OCI-LY1 (cell line): ENCODE measurements at regions not wholly inside any gene's neighbourhood (a gene's known extent, or its start where the extent isn't known, plus 50 kb on each side); places are given as distances from the start of the nearest gene placed in this dataset.

Source experiments
- H2AFZ ChIP-seq: fragments of 200-600 bp; sonication (generic), shearing (Covaris generic); 2 replicates; pipeline ENCODE4 v1.6.0; 2014; ENCODE audit warnings: antibody characterized with exemption, mild to moderate bottlenecking, low read length
- H3F3A ChIP-seq: fragments of 200-600 bp; sonication (generic), shearing (Covaris generic); 2 replicates; pipeline ENCODE4 v1.6.0; 2014; ENCODE audit warnings: mild to moderate bottlenecking, antibody characterized with exemption, low read length, moderate library complexity; ENCODE audit not compliant: insufficient read depth
- H3K27ac ChIP-seq: fragments of 200-600 bp; sonication (generic); 2 replicates; pipeline ENCODE4 v1.5.1; 2014; ENCODE audit warnings: low read length, mixed run types, mild to moderate bottlenecking, low read depth; ENCODE audit not compliant: poor library complexity, severe bottlenecking
- H3K27me3 ChIP-seq: fragments of 200-600 bp; sonication (generic); 2 replicates; pipeline ENCODE4 v1.6.0; 2014; ENCODE audit warnings: antibody characterized with exemption, mild to moderate bottlenecking, low read length, moderate library complexity; ENCODE audit not compliant: insufficient read depth
- H3K36me3 ChIP-seq: fragments of 200-600 bp; sonication (generic); 2 replicates; pipeline ENCODE4 v1.6.1; 2014; ENCODE audit warnings: mild to moderate bottlenecking, antibody characterized with exemption, low read length, moderate library complexity, mixed read lengths; ENCODE audit not compliant: insufficient read depth
- H3K4me1 ChIP-seq: fragments of 200-600 bp; sonication (generic); 2 replicates; pipeline ENCODE4 v1.5.1; 2014; ENCODE audit warnings: mild to moderate bottlenecking, low read length, moderate library complexity; ENCODE audit not compliant: insufficient read depth, severe bottlenecking
- H3K4me2 ChIP-seq: fragments of 200-600 bp; sonication (generic), shearing (Covaris generic); 2 replicates; pipeline ENCODE4 v1.6.1; 2014; ENCODE audit warnings: low read length
- H3K4me3 ChIP-seq: fragments of 200-600 bp; sonication (generic); 2 replicates; pipeline ENCODE4 v1.5.1; 2014; ENCODE audit warnings: low read length, low read depth, mild to moderate bottlenecking, mixed read lengths; ENCODE audit not compliant: poor library complexity, severe bottlenecking
- H3K79me2 ChIP-seq: fragments of 200-600 bp; shearing (Covaris generic); 2 replicates; pipeline ENCODE4 v1.6.1; 2016; ENCODE audit warnings: mixed run types, low read length, mixed read lengths; ENCODE audit not compliant: insufficient read depth
- H3K9ac ChIP-seq: fragments of 200-600 bp; sonication (generic), shearing (Covaris generic); 2 replicates; pipeline ENCODE4 v1.6.1; 2014; ENCODE audit warnings: mild to moderate bottlenecking, low read length, mixed read lengths
- H3K9me2 ChIP-seq: fragments of 200-600 bp; sonication (generic), shearing (Covaris generic); 2 replicates; pipeline ENCODE4 v1.6.1; 2014; ENCODE audit warnings: low read depth, mild to moderate bottlenecking, low read length, mixed read lengths
- H3K9me3 ChIP-seq: fragments of 200-600 bp; shearing (Covaris generic); 2 replicates; pipeline ENCODE4 v1.6.1; 2014; ENCODE audit warnings: low read length, mixed read lengths
- H4K20me1 ChIP-seq: fragments of 200-600 bp; sonication (generic), shearing (Covaris generic); 2 replicates; pipeline ENCODE4 v1.6.0; 2016; ENCODE audit warnings: mild to moderate bottlenecking, low read length; ENCODE audit not compliant: insufficient read depth
- EZH2 ChIP-seq: fragments of 200-600 bp; sonication (generic), shearing (Covaris generic); IDR thresholded peaks from 2 replicates; pipeline ENCODE4 v1.8.0; 2017; ENCODE audit warnings: borderline replicate concordance, mixed run types, mild to moderate bottlenecking, antibody characterized with exemption, low read length, moderate library complexity, mixed read lengths
- TF ChIP-seq, protein P1 (sequence below): fragments of 200-600 bp; sonication (generic), shearing (Covaris generic); IDR thresholded peaks from 2 replicates; pipeline ENCODE4 v1.5.1; 2017; ENCODE audit warnings: mild to moderate bottlenecking, antibody characterized with exemption, low read length, moderate library complexity, mixed read lengths

DNA sequence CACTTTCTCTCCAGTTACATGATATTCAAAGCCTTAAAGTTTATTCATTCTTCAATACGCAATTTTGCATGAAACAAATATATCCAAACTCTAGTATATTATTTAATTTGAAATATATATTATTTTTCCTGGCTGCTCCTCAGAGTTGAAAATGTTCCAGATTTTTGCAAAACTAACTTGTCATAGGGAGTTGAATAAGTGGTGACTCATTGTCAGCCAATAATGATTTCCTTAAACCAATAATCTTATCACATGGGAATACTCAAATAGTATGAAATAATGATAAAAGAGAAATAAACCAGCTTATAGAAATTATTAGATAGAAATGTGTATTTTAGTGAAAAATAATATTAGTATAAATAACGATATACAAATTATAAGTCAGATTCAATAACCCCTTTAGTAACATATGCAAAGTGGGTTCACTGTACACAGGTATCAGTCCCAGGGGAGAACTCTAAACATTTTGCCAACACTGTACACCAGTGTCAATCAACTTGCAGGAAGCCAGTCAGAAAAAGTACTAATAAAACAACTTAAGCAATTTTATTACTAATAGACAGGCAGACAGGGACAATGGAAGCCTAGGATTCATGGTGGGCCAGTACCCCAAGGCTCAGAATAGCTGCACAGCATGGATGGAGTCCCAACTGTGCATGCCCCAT is 222.6 kb upstream of the KLHL1 start:
- Histone ChIP-seq H3K9ac (no peak overlapping the region), H3K9me3 (no peaks in the 10 kb centered on the region), H3K79me2 (no peaks in the 10 kb centered on the region), H2AFZ (no peak overlapping the region), H4K20me1 (no peaks in the 10 kb centered on the region), H3K27me3 (no peaks in the 10 kb centered on the region), H3K36me3 (no peaks in the 10 kb centered on the region), H3K9me2 (no peaks in the 10 kb centered on the region), H3K4me3 (no peak overlapping the region), H3K4me2 (no peak overlapping the region), H3K4me1 (no peaks in the 10 kb centered on the region), H3K27ac (no peak overlapping the region), H3F3A (no peaks in the 10 kb centered on the region)
- TF ChIP-seq EZH2, result no peak
- TF ChIP-seq, protein P1, sequence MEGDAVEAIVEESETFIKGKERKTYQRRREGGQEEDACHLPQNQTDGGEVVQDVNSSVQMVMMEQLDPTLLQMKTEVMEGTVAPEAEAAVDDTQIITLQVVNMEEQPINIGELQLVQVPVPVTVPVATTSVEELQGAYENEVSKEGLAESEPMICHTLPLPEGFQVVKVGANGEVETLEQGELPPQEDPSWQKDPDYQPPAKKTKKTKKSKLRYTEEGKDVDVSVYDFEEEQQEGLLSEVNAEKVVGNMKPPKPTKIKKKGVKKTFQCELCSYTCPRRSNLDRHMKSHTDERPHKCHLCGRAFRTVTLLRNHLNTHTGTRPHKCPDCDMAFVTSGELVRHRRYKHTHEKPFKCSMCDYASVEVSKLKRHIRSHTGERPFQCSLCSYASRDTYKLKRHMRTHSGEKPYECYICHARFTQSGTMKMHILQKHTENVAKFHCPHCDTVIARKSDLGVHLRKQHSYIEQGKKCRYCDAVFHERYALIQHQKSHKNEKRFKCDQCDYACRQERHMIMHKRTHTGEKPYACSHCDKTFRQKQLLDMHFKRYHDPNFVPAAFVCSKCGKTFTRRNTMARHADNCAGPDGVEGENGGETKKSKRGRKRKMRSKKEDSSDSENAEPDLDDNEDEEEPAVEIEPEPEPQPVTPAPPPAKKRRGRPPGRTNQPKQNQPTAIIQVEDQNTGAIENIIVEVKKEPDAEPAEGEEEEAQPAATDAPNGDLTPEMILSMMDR, result no peak

DNA sequence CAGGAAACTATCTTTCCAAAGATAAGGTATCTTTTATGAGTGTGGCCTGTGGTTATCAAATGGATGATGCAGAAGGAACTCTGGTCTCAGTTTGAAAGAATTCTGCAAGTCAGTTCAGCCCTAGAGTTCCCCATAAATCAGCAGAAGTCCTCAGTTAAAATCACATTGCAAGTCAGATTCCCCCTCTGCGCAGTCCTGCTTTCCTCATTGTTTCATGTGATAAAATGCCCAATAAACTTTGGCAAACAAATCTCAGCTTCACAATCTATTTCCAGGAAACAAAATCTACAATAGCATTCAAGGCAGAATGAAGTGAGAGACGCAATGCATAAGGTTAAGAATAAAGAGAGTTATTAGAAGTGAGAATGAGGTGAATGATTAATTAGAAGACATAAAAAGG is 216.3 kb upstream of the KLHL1 start:
- no peak for TF ChIP-seq EZH2
- TF ChIP-seq, protein P1, result no peak
- H3K36me3 ChIP-seq, result no peaks in the 10 kb centered on the region

DNA sequence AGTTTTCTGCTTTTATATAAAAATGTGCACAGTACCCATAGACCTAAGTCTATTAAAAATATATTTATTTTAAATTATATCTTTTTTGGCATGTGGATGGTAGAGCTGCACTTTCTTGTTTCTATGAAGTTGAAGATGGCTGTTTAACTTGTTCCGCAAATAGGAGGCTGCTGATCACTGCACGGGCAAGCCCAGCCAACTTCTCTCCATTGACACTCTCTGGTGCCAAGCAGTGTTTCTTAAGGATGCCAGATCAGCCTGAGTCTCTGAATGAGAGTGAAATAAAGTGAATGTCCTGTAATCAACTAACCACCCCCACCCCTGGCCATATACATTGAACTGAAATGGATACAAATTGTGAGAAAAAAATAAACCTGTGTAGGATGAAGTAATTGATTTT is 202.9 kb upstream of the KLHL1 start:
- no peaks in the 10 kb centered on the region for H3F3A ChIP-seq
- H3K36me3 ChIP-seq, result no peaks in the 10 kb centered on the region
- no peaks in the 10 kb centered on the region for H3K9me2 ChIP-seq
- H3K4me2 ChIP-seq, result no peak overlapping the region
- no peaks in the 10 kb centered on the region for H3K9me3 ChIP-seq
- no peak overlapping the region for H2AFZ ChIP-seq
- no peaks in the 10 kb centered on the region for H3K4me1 ChIP-seq
- no peak for TF ChIP-seq EZH2
- TF ChIP-seq, protein P1, result no peak
- H3K9ac ChIP-seq, result no peak overlapping the region
- no peak overlapping the region for H3K27ac ChIP-seq
- H4K20me1 ChIP-seq, result no peaks in the 10 kb centered on the region
- no peaks in the 10 kb centered on the region for H3K79me2 ChIP-seq
- H3K4me3 ChIP-seq, result no peak overlapping the region
- H3K27me3 ChIP-seq, result no peaks in the 10 kb centered on the region

More for the DNA sequence above, 216.3 kb upstream of the KLHL1 start:
- no peaks in the 10 kb centered on the region for H3K9me2 ChIP-seq
- H3K9me3 ChIP-seq, result no peaks in the 10 kb centered on the region
- no peak overlapping the region for H3K4me3 ChIP-seq
- no peaks in the 10 kb centered on the region for H3K79me2 ChIP-seq
- no peak overlapping the region for H3K4me2 ChIP-seq
- no peak overlapping the region for H2AFZ ChIP-seq
- H3K9ac ChIP-seq, result no peak overlapping the region
- no peaks in the 10 kb centered on the region for H3K27me3 ChIP-seq
- no peaks in the 10 kb centered on the region for H4K20me1 ChIP-seq
- no peak overlapping the region for H3K27ac ChIP-seq
- H3F3A ChIP-seq, result no peaks in the 10 kb centered on the region
- no peaks in the 10 kb centered on the region for H3K4me1 ChIP-seq
